Brain microvascular endothelial cell (primary cell): ENCODE measurements at regions not wholly inside any gene's neighbourhood (a gene's known extent, or its start where the extent isn't known, plus 50 kb on each side); places are given as distances from the start of the nearest gene placed in this dataset.
"Not testable (repeated sequence)": the region's sequence is repeated elsewhere in the genome, so short reads cannot be mapped to it uniquely, and the experiment has no call there.

Source experiments
- DNase-seq: peaks from one replicate; pipeline ENCODE4 v3.0.0-alpha.2; 2020
- H3K27ac ChIP-seq: fragments of 250-450 bp; sonication (Bioruptor Pico); 2 replicates; pipeline ENCODE4 v1.5.1; 2020; ENCODE audit warnings: mild to moderate bottlenecking, moderate library complexity
- H3K27me3 ChIP-seq: fragments of 250-450 bp; sonication (Bioruptor Pico); replicated peaks from 2 replicates; pipeline ENCODE4 v1.5.1; 2020; ENCODE audit warnings: mild to moderate bottlenecking
- H3K36me3 ChIP-seq: fragments of 250-450 bp; sonication (Bioruptor Pico); replicated peaks from 2 replicates; pipeline ENCODE4 v1.5.1; 2020; ENCODE audit warnings: mild to moderate bottlenecking
- H3K4me3 ChIP-seq: 2 replicates; pipeline ENCODE4 v1.5.1; 2011; ENCODE audit warnings: low read depth, mild to moderate bottlenecking, control low read depth, low read length, moderate library complexity
- CTCF ChIP-seq: IDR thresholded peaks from 2 replicates; pipeline ENCODE4 v1.5.1; 2011; ENCODE audit warnings: low read depth, mild to moderate bottlenecking, moderate library complexity, low read length, control low read depth, inconsistent platforms; ENCODE audit errors: missing control alignments
- in situ Hi-C: cut with HindIII; loops from 2 replicates; pipeline ENCODE4 v1.10.0; 2017; ENCODE audit warnings: low sequenced_read_pairs, low pct_ligation_motif_present

DNA sequence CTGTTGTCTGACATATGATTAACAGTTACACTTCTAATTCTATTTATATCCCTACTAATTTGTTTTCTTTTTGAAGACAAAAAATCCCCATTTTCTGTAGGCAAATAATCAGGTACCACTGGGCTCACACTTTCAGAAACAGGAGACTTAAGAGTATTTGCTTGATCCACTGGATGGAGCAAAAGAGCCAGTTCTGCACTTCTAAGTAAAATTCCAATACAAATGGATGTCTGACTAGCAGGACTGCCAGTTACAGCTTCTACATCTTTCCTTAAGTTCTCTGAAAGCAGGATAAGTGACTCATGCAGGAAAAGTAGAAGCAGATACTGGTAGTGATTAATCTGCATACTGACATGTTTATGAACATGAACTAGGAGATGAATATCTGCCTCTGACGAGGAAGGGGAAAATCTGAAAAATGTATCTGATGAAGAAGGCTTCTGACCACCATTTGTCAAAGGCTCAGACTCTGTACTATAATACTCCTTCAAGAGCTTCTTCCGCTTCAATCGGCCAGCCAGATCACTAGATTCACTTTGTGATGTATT, 73.8 kb upstream of the ANKS1B start:
- Histone ChIP-seq H3K4me3 (no peak overlapping the region), H3K27ac (peak overlapping the region; percentile 42), H3K27me3 (no peaks in the 10 kb centered on the region), H3K36me3 (peaks cover 4% of the 10 kb centered on the region)
- in situ Hi-C loops = no loop called here
- peak; percentile 58 for TF ChIP-seq CTCF
- DNase-seq = peak; percentile 74

- in situ Hi-C loops, H3K27ac ChIP-seq, H3K4me3 ChIP-seq, H3K36me3 ChIP-seq, DNase-seq, H3K27me3 ChIP-seq: not testable (repeated sequence)
Observed at GRCh38 chr12:100046202-100046601, 61.5 kb upstream of the ANKS1B start.

- Histone ChIP-seq H3K36me3 (no peaks in the 10 kb centered on the region), H3K27ac (no peak overlapping the region), H3K4me3 (no peak overlapping the region), H3K27me3 (no peaks in the 10 kb centered on the region)
- in situ Hi-C loops = no loop called here
- no peak for TF ChIP-seq CTCF
- DNase-seq = no peak
Observed at GRCh38 chr12:100044266-100044665, 59.5 kb upstream of the ANKS1B start.

DNA sequence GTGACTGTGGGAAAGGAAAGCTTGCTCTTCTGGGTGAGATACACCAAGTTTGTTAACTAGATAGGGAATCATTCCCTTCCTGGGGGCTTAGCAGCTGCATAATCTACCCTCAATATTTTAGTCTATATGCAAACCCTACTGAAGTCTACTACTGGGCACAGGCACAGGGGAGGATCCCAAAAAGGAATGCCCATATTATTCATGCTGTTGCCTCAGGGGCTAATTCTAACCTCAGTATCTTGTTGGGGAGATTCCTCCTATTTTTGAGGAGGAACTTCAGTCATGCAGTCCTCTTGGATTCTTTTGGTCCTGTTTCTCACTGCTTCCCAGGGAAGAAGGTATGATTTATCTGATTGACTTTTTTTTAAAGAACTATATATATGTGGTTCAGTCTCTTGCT, 58.9 kb upstream of the ANKS1B start:
- H3K4me3 ChIP-seq = no peak overlapping the region
- H3K27me3 ChIP-seq = no peaks in the 10 kb centered on the region
- no peak for DNase-seq
- in situ Hi-C loops = no loop called here
- no peak overlapping the region for H3K27ac ChIP-seq
- TF ChIP-seq CTCF = no peak
- no peaks in the 10 kb centered on the region for H3K36me3 ChIP-seq
